ENCODE measurements at regions not wholly inside any gene's neighbourhood (a gene's known extent, or its start where the extent isn't known, plus 50 kb on each side); places are given as distances from the start of the nearest gene placed in this dataset.

- TF ChIP-seq CTCF (conservative IDR thresholded peaks at IDR 0.05; ENCODE audit: low read depth, low read length), result no peak
- TF ChIP-seq POLR2A (IDR thresholded peaks at IDR 0.05; ENCODE audit: low read depth, low read length), result no peak
- TF ChIP-seq, protein P1, sequence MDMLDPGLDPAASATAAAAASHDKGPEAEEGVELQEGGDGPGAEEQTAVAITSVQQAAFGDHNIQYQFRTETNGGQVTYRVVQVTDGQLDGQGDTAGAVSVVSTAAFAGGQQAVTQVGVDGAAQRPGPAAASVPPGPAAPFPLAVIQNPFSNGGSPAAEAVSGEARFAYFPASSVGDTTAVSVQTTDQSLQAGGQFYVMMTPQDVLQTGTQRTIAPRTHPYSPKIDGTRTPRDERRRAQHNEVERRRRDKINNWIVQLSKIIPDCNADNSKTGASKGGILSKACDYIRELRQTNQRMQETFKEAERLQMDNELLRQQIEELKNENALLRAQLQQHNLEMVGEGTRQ (IDR thresholded peaks at IDR 0.05; ENCODE audit: low read depth, low read length), result no peak
- TF ChIP-seq SMC3 (IDR thresholded peaks at IDR 0.05; ENCODE audit: low read depth, low read length), result no peak
- TF ChIP-seq RCOR1 (IDR thresholded peaks at IDR 0.05; ENCODE audit: insufficient replicate concordance, low read length), result no peak
- no peak for TF ChIP-seq MAZ (IDR thresholded peaks at IDR 0.05; ENCODE audit: borderline replicate concordance, low read depth, low read length)
- TF ChIP-seq ELK1 (IDR thresholded peaks at IDR 0.05; ENCODE audit: borderline replicate concordance, low read depth, low read length), result no peak
- TF ChIP-seq MXI1 (IDR thresholded peaks at IDR 0.05; ENCODE audit: borderline replicate concordance, low read depth, low read length), result no peak
- TF ChIP-seq RFX5 (IDR thresholded peaks at IDR 0.05; ENCODE audit: low read depth, low read length), result no peak
- no peak for TF ChIP-seq FOS (IDR thresholded peaks at IDR 0.05; ENCODE audit: low read depth, low read length)
- no peak for TF ChIP-seq MAFK (IDR thresholded peaks at IDR 0.05; ENCODE audit: low read depth, low read length)
- TF ChIP-seq BHLHE40 (IDR thresholded peaks at IDR 0.05; ENCODE audit: low read depth, low read length), result no peak
Measured at GRCh38 chr12:131221061-131221956, 267.6 kb downstream of the ADGRD1 start.

All from IMR-90 (cell line).